ENCODE measurements at regions not wholly inside any gene's neighbourhood (a gene's known extent, or its start where the extent isn't known, plus 50 kb on each side); places are given as distances from the start of the nearest gene placed in this dataset.

GRCh38 chr13:104321756-104322155 lies 1255.5 kb upstream of the SLC10A2 start:
- 97% methylated on average over 3 of the region's 5 CpGs for WGBS (ENCODE audit: insufficient coverage)
- no peaks in the 10 kb centered on the region for H3K9me3 ChIP-seq (ENCODE audit: control insufficient read depth, insufficient read depth, low read length)
- H3K27me3 ChIP-seq (ENCODE audit: control insufficient read depth, insufficient read depth, low read length), result no peaks in the 10 kb centered on the region
- no peak overlapping the region for H3K4me3 ChIP-seq (ENCODE audit: low read depth, low read length)
- DNase-seq (ENCODE audit: low read depth in 4 of 6, low spot score in 6 of 6), result no peak
- no peaks in the 10 kb centered on the region for H3K36me3 ChIP-seq (ENCODE audit: control insufficient read depth, insufficient read depth, low read length)
- no peaks in the 10 kb centered on the region for H3K4me1 ChIP-seq (ENCODE audit: control insufficient read depth, insufficient read depth, low read length)
- no peak overlapping the region for H3K27ac ChIP-seq (ENCODE audit: low read depth, low read length)

GRCh38 chr13:104320446-104320845 lies 1254.2 kb upstream of the SLC10A2 start:
- no peak for DNase-seq (ENCODE audit: low read depth in 4 of 6, low spot score in 6 of 6)
- Histone ChIP-seq H3K27me3 (ENCODE audit: control insufficient read depth, insufficient read depth, low read length) (no peaks in the 10 kb centered on the region), H3K36me3 (ENCODE audit: control insufficient read depth, insufficient read depth, low read length) (no peaks in the 10 kb centered on the region), H3K4me1 (ENCODE audit: control insufficient read depth, insufficient read depth, low read length) (no peaks in the 10 kb centered on the region), H3K27ac (ENCODE audit: low read depth, low read length) (no peak overlapping the region), H3K4me3 (ENCODE audit: low read depth, low read length) (no peak overlapping the region), H3K9me3 (ENCODE audit: control insufficient read depth, insufficient read depth, low read length) (no peaks in the 10 kb centered on the region)
- no CpG with 5 or more reads among the region's 3 CpGs for WGBS (ENCODE audit: insufficient coverage)

GRCh38 chr13:104318121-104318520 lies 1251.9 kb upstream of the SLC10A2 start:
- Histone ChIP-seq H3K27ac (ENCODE audit: low read depth, low read length) (no peak overlapping the region), H3K4me3 (ENCODE audit: low read depth, low read length) (no peak overlapping the region), H3K4me1 (ENCODE audit: control insufficient read depth, insufficient read depth, low read length) (no peaks in the 10 kb centered on the region), H3K36me3 (ENCODE audit: control insufficient read depth, insufficient read depth, low read length) (no peaks in the 10 kb centered on the region), H3K27me3 (ENCODE audit: control insufficient read depth, insufficient read depth, low read length) (no peaks in the 10 kb centered on the region), H3K9me3 (ENCODE audit: control insufficient read depth, insufficient read depth, low read length) (peaks cover 3% of the 10 kb centered on the region)
- DNase-seq (ENCODE audit: low read depth in 4 of 6, low spot score in 6 of 6), result peak; percentile 11 to 85 (median 22)
- WGBS (ENCODE audit: insufficient coverage), result no CpG with 5 or more reads among the region's 1 CpG

- Histone ChIP-seq H3K4me3 (ENCODE audit: low read depth, low read length) (no peak overlapping the region), H3K27ac (ENCODE audit: low read depth, low read length) (no peak overlapping the region), H3K36me3 (ENCODE audit: control insufficient read depth, insufficient read depth, low read length) (no peaks in the 10 kb centered on the region), H3K4me1 (ENCODE audit: control insufficient read depth, insufficient read depth, low read length) (no peaks in the 10 kb centered on the region), H3K27me3 (ENCODE audit: control insufficient read depth, insufficient read depth, low read length) (no peaks in the 10 kb centered on the region), H3K9me3 (ENCODE audit: control insufficient read depth, insufficient read depth, low read length) (peaks cover 3% of the 10 kb centered on the region)
- no peak for DNase-seq (ENCODE audit: low read depth in 4 of 6, low spot score in 6 of 6)
- WGBS (ENCODE audit: insufficient coverage), result no CpG with 5 or more reads among the region's 3 CpGs
These were observed 1249.4 kb upstream of the SLC10A2 start for GRCh38 chr13:104315606-104316005.

- 100% methylated on average over 2 of the region's 3 CpGs for WGBS (ENCODE audit: insufficient coverage)
- H3K4me3 ChIP-seq (ENCODE audit: low read depth, low read length), result no peak overlapping the region
These were observed 1248.8 kb upstream of the SLC10A2 start for GRCh38 chr13:104314926-104315535.

GRCh38 chr13:104314321-104314720 lies 1248.1 kb upstream of the SLC10A2 start:
- Histone ChIP-seq H3K9me3 (ENCODE audit: control insufficient read depth, insufficient read depth, low read length) (peaks cover 3% of the 10 kb centered on the region), H3K4me3 (ENCODE audit: low read depth, low read length) (no peak overlapping the region), H3K36me3 (ENCODE audit: control insufficient read depth, insufficient read depth, low read length) (no peaks in the 10 kb centered on the region), H3K4me1 (ENCODE audit: control insufficient read depth, insufficient read depth, low read length) (no peaks in the 10 kb centered on the region), H3K27ac (ENCODE audit: low read depth, low read length) (no peak overlapping the region), H3K27me3 (ENCODE audit: control insufficient read depth, insufficient read depth, low read length) (no peaks in the 10 kb centered on the region)
- no peak for DNase-seq (ENCODE audit: low read depth in 4 of 6, low spot score in 6 of 6)
- no CpG with 5 or more reads among the region's 1 CpG for WGBS (ENCODE audit: insufficient coverage)

More at GRCh38 chr13:104314926-104315535, 1248.8 kb upstream of the SLC10A2 start:
- Histone ChIP-seq H3K9me3 (ENCODE audit: control insufficient read depth, insufficient read depth, low read length) (peaks cover 3% of the 10 kb centered on the region), H3K36me3 (ENCODE audit: control insufficient read depth, insufficient read depth, low read length) (no peaks in the 10 kb centered on the region), H3K27me3 (ENCODE audit: control insufficient read depth, insufficient read depth, low read length) (no peaks in the 10 kb centered on the region), H3K4me1 (ENCODE audit: control insufficient read depth, insufficient read depth, low read length) (no peaks in the 10 kb centered on the region), H3K27ac (ENCODE audit: low read depth, low read length) (no peak overlapping the region)
- no peak for DNase-seq (ENCODE audit: low read depth in 4 of 6, low spot score in 6 of 6)

GRCh38 chr13:104310861-104311260 lies 1244.6 kb upstream of the SLC10A2 start:
- Histone ChIP-seq H3K36me3 (ENCODE audit: control insufficient read depth, insufficient read depth, low read length) (no peaks in the 10 kb centered on the region), H3K4me1 (ENCODE audit: control insufficient read depth, insufficient read depth, low read length) (no peaks in the 10 kb centered on the region), H3K27me3 (ENCODE audit: control insufficient read depth, insufficient read depth, low read length) (no peaks in the 10 kb centered on the region), H3K4me3 (ENCODE audit: low read depth, low read length) (no peak overlapping the region), H3K27ac (ENCODE audit: low read depth, low read length) (no peak overlapping the region), H3K9me3 (ENCODE audit: control insufficient read depth, insufficient read depth, low read length) (peaks cover 3% of the 10 kb centered on the region)
- DNase-seq (ENCODE audit: low read depth in 4 of 6, low spot score in 6 of 6), result no peak
- 100% methylated on average over 2 of the region's 2 CpGs for WGBS (ENCODE audit: insufficient coverage)

- no peak overlapping the region for H3K4me3 ChIP-seq (ENCODE audit: low read depth, low read length)
- no CpG with 5 or more reads among the region's 1 CpG for WGBS (ENCODE audit: insufficient coverage)
- DNase-seq (ENCODE audit: low read depth in 4 of 6, low spot score in 6 of 6), result no peak
- peaks cover 3% of the 10 kb centered on the region for H3K9me3 ChIP-seq (ENCODE audit: control insufficient read depth, insufficient read depth, low read length)
- H3K36me3 ChIP-seq (ENCODE audit: control insufficient read depth, insufficient read depth, low read length), result no peaks in the 10 kb centered on the region
- H3K27me3 ChIP-seq (ENCODE audit: control insufficient read depth, insufficient read depth, low read length), result no peaks in the 10 kb centered on the region
- no peak overlapping the region for H3K27ac ChIP-seq (ENCODE audit: low read depth, low read length)
- no peaks in the 10 kb centered on the region for H3K4me1 ChIP-seq (ENCODE audit: control insufficient read depth, insufficient read depth, low read length)
These were observed 1243.2 kb upstream of the SLC10A2 start for GRCh38 chr13:104309431-104309830.

GRCh38 chr13:104301171-104301975 lies 1235.2 kb upstream of the SLC10A2 start:
- Histone ChIP-seq H3K9me3 (ENCODE audit: control insufficient read depth, insufficient read depth, low read length) (no peaks in the 10 kb centered on the region), H3K36me3 (ENCODE audit: control insufficient read depth, insufficient read depth, low read length) (no peaks in the 10 kb centered on the region), H3K27me3 (ENCODE audit: control insufficient read depth, insufficient read depth, low read length) (no peaks in the 10 kb centered on the region), H3K27ac (ENCODE audit: low read depth, low read length) (no peak overlapping the region), H3K4me3 (ENCODE audit: low read depth, low read length) (no peak overlapping the region), H3K4me1 (ENCODE audit: control insufficient read depth, insufficient read depth, low read length) (no peaks in the 10 kb centered on the region)
- no CpG with 5 or more reads among the region's 4 CpGs for WGBS (ENCODE audit: insufficient coverage)
- DNase-seq (ENCODE audit: low read depth in 4 of 6, low spot score in 6 of 6), result peak in 2 of 6 donors; percentile 51 to 55

GRCh38 chr13:104297075-104297474 lies 1230.9 kb upstream of the SLC10A2 start:
- Histone ChIP-seq H3K4me1 (ENCODE audit: control insufficient read depth, insufficient read depth, low read length) (no peaks in the 10 kb centered on the region), H3K27me3 (ENCODE audit: control insufficient read depth, insufficient read depth, low read length) (no peaks in the 10 kb centered on the region), H3K36me3 (ENCODE audit: control insufficient read depth, insufficient read depth, low read length) (no peaks in the 10 kb centered on the region), H3K9me3 (ENCODE audit: control insufficient read depth, insufficient read depth, low read length) (no peaks in the 10 kb centered on the region), H3K4me3 (ENCODE audit: low read depth, low read length) (no peak overlapping the region), H3K27ac (ENCODE audit: low read depth, low read length) (no peak overlapping the region)
- DNase-seq (ENCODE audit: low read depth in 4 of 6, low spot score in 6 of 6), result no peak
- 100% methylated on average over 1 of the region's 2 CpGs for WGBS (ENCODE audit: insufficient coverage)
